NCI-H187 (cell line): ENCODE measurements at regions not wholly inside any gene's neighbourhood (a gene's known extent, or its start where the extent isn't known, plus 50 kb on each side); places are given as distances from the start of the nearest gene placed in this dataset.
"Not testable (repeated sequence)": the region's sequence is repeated elsewhere in the genome, so short reads cannot be mapped to it uniquely, and the experiment has no call there.

Experiments
- DNase-seq, 2 experiments: peaks; one replicate each; lab custom pipeline; 2025; lab: John Stamatoyannopoulos, UW

DNA sequence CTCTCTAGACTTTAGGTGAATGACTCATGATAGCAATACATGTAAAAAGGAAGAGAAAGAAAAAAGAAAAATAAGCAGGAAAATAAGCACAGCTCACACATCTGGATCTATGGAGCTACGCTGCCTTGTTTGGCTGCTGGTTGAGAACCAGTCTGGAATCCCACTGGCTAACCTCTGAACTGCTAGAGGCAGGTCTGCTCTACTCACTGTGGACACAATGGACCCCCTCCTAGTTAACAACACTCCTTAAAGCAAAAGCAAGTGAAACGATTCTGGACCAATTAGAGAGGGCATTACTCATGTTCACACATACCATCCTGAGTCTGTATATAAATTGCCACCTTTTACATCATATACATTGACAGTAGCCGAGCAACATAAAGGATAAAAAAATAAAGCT is 383.2 kb upstream of the FLRT2 start:
- DNase-seq: no peak

DNA sequence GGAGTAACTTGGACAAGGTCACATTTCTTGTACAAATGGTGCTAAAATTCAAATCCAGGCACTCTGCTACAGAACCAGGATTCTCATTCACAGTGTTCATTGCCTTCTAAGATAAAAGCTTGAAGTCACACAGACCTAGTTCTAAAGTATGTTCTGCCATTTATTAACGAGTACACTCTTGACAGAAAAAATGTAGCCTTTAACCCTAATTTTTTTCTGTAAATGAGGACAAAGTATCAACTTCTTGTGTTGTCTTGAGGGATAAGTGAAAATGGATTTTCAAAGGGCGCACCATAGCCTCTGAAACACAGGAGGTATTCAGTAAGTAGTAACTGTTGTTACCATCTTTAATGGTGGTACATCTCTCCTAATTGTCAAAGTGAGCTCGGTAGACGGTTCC is 379.8 kb upstream of the FLRT2 start:
- DNase-seq: no peak

DNA sequence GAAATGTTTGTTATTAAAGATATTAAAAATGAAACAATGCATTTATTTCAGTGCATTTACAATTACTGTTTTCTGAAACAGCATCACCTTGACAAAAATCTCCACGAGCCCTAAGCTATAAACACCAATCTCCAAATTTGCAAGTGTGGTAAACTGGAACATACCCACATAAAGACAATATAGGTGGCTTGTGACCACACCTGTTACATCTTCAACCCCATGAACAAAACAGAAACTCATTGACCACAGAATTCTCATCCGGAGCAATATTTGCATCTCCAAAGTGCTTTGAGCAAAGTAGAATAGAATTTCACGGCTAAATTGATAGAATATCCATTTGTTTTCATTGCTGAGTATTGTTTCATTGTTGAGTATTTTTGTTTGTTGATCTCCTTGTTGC is 375.2 kb upstream of the FLRT2 start:
- no peak for DNase-seq

DNA sequence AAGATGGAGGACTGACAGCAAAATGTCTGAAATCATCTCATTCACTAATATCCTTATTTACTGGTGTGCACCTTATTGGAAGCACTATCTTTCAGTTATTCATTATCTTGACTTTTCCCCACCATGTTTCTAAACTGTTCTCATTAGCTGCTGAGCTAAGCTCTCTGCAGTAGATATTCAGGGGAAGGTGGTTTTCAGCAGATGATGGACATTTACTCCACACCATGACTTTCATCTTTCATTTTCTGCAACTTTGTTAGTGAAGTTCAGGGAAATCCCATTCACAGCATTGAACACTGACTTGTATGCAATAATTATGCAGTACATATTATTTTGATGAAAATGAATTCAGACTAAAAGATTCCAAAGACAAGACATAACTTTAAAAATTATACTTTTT is 373.6 kb upstream of the FLRT2 start:
- DNase-seq: no peak

DNA sequence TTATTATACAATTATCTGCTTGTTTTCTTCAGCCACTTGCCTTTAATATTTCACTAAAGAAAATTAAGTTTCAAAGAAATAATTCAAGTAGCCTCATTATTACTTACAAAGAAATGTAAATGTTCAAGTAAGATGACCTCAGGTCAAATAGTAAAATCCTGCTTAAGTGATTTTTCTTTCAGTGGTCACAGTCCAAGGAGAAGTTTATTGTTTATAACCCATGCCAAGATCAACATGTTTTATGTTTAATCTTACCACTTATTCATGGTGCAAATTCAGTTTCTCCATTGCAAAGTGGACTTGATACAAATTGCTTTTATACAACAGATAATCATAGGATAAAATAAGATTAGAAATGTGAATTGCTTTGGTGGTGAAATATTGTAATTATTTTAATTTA is 370.2 kb upstream of the FLRT2 start:
- DNase-seq: no peak

DNA sequence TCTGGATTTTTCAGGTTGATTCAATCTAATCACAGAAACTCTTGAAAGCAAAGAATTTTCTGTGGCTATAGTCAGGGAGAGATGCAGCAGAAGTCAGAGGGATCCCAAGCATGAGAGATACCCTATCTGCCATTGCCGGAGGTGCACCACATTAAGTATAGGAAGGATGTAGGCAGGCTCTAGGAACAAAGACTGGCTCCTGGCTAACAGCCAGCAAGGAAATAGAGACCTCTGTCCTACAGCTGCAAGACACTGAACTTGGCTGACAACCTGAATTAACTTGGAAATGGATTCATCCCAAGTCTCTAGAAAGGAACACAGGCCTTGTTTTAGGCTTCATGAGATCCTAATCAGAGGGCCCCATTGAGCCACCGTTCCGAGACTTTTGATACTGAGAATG is 364.9 kb upstream of the FLRT2 start:
- DNase-seq: no peak

DNA sequence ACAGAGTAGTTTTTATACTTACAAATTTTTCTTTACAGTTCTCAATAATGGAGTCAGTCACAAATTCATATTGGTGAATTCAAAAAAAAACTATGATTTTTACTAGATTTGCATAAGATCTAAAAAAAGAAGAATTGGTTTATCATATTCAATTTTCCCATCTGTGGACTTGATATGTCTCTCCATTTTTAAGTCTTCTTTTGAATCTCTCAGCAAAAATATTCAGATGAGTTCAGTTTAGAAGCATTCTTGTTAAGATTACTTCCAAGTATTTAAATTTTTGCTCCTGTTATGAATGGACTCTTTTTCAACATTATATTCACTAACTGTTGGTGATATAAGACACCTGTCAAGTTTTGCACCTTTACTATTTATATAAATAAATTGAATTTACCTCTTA is 360.6 kb upstream of the FLRT2 start:
- DNase-seq: no peak

DNA sequence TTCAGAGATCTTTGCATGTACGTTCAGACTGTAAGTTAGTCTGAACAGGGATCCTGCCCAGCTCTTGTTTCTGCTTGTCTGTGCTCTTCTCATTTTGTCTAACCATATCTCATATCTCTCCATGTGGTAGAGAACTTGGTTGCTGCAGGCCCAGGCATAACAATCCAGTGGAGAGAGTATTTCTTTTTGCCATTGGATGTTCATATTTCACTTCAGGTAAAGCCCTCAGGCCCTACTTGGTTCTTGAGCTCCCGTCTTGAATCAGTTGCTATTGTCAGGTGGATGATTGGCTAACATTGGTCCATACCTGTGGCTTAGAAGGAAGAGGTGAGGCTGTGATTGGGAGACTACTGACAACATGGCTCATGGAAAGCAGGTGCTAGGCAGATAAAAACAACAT is 357.7 kb upstream of the FLRT2 start:
- DNase-seq: no peak

DNA sequence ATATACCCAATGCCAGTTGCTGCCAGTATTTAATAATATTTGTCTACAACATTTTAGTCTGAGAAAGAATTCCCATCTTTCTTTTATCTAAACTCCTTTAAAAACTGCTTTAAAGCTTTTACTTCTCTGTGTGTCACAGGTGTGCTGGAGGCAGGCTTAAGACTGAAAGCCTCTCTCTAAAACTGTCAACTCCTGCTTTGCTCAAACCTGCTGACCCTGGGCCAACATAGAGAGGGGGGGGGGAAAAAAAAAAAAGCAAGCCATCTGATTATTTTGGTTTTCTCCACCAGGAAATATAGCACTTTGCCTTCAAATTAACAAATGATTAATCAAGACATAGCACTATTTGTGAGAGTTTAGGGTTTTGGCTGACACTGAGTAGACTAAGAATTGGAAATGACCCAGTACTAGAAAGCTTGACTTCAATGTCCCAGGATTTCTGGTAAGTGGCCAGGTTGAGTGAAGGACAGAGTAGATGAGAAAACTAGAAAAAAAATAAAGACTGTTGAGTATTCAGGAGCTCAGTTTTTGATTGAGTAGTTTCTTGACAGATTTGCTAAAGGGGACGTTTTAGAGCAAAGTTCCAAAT is 357.0 kb upstream of the FLRT2 start:
- no peak for DNase-seq

DNA sequence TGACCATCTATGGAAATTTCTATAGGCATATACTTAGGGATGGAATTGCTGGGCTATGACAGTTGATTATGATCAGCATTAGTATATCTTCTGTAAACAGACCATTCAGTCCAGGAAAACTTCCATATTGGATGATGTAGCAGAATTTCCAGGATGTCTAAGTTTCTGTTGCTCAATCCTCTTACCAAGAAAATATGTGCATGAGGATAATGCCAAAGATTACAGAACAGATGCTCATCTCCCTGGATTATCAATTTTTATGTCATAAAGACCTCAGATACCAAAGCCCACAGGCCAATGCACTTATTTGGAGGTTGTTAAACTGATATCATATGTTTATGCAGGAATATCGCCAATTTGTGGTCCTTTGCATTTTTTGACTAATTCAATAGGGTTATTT is 354.4 kb upstream of the FLRT2 start:
- no peak for DNase-seq

DNA sequence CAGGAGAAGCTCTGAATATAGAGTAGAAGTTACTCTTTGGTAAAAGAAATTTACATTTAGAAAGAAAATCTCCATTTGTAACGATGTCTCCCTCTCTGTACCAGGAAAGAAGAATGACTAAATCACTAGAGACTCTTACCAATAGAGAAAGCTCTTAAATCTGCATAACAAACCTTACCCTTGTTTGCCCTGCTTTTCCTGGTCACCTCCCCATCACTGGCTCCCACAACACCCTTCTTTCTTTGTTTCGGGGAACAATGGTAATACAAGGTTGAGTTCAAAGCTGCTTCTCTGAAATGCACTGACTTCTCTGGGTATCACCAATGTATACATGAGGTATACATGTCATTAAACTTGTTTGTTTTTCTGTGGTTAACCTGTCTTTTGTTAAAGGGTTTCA is 351.1 kb upstream of the FLRT2 start:
- no peak for DNase-seq

DNA sequence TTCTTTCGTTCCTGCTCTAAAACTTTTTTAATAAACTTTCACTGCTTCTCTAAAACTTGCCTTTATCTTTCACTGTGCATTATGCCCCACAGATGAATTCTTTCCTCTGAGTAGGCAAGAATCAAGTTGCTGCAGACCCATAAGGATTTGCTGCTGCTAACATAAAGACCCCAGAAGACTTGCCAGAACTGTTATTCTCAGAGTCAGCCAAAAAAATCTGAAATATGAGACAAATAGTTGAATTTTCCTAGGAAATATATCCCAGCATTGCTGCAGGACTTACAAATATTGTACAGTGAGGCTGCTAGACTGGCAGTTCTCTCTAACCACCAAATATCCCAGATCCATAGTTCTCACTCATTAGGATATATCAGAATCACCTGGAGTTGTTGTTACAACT is 349.1 kb upstream of the FLRT2 start:
- no peak for DNase-seq

DNA sequence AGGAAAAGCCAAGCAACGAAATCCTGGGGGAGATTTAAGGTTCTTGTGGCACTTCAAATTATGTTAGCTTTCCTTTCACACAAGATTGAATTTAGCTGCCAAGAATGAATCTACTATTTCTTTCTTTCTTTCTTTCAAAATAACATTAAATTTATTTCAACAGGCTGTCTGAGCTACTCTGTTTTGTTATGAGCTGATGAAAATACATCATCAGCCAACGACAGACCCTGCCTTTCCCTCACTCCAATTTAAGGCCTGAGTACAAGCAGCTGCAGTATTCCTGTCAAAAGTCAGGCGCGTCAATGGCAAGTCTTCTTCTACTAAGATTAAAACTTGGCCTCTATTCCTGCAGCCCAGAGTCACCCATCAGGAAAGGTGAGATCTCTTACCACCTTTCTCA is 347.7 kb upstream of the FLRT2 start:
- no peak for DNase-seq

DNA sequence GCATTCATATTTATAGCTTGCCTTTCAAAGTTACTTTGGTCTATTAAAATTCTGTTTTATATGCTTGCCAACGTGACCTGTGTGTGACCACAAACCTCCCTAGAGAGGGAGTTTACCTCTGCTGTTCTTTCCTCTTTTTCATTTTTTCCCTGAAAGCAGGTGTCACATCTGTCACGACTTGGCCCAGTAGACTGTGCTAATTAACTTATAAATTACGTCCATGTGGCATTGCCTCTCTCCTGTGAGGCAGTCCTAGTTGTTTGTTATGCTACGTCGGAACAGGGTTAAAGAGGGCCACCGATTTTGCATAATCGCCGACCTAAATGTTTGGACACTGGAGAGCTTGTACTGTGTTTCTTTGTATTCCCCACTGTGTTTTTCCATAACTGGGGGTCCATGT is 343.9 kb upstream of the FLRT2 start:
- no peak for DNase-seq

DNA sequence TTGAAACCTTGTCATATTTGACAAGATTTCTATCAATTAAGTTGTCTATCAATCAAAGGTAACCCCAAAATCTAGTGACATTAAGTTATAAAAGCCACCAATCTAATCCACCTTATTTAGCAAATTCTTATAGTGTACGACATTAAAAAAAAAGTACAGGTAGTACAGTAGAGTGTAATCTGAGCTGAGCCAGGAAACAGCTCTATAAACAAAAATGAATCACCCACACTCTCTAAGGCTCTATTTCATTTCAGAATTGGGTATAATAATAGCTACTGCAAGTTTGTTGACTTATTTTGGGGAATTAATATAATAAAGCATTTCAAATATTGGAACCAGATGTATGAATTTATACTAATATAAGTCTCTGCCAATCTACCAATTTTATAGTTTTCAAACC is 342.4 kb upstream of the FLRT2 start:
- DNase-seq: no peak

DNA sequence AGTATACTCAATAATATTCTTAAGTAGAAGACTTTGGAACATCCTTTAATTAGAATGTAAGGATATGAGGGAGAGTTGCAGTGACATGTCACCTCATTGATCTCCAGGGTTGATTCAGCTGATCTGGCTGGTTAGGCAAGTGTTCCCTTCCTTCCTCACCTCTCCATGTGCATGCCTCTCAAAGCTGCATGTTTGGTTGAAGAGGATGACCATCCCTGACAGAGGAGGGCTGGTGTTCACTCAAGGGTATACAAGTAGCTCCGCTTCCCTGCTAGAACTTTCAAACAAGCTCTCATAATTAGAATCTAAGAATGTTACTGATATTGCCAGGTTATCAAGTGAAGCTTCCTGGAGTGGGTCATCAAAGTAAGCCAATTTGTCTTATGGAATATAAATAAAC is 341.1 kb upstream of the FLRT2 start:
- DNase-seq: no peak

DNA sequence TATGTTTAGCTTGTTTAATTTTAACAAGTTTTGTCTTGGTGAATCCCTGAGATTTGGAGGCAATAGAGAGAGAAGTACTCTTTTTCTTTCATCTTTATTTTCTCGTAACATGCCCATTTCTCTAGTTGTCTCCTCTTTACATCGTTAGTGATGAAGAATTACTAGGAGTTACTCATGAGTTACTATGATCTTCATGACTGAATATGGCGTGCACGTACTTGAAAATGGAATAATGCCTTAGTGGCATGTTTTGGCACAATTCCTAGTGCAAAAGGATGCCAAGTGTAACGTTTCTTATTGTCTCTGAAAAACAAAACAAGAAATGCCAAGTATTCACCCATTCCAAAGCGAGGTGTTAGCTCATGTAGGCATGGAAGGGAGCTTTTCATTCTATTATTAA is 340.7 kb upstream of the FLRT2 start:
- DNase-seq: not testable (repeated sequence)

DNA sequence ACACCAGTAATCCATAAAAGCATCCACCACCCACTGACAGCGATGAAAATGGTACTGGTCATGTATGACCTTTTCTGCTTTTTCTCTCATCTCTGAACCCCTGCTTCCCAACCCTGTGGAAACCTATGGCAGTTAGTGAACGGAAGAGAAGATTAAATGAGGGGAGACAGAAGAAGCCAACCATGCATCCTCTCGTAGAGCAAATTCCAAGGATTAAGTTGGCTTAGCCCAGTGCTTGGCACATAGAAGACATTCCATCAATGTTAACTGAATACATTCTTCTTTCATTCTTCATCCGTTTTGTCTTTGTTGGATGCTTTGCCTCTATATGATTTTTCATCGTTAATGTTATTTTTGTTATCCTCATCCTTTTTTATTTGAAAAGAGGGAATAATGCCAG is 339.7 kb upstream of the FLRT2 start:
- no peak for DNase-seq

DNA sequence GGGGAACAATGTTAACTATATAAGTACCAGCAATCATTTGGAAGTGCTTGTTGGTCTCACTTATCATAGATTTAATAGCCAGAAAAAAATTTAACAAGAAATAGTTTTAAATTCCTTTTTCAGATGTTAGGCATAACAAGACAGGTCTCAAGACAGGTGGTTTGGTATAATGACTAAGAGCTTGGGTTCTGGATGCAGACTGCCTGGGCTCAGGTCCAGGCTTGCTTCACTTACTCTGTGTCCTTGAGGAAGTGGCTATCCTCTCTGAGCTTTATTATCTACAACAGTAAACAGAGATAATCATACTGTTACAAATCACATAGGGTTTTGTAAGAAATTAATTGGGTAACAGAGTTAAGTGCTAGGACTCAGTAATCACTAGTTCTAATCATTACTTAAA is 338.0 kb upstream of the FLRT2 start:
- no peak for DNase-seq

DNA sequence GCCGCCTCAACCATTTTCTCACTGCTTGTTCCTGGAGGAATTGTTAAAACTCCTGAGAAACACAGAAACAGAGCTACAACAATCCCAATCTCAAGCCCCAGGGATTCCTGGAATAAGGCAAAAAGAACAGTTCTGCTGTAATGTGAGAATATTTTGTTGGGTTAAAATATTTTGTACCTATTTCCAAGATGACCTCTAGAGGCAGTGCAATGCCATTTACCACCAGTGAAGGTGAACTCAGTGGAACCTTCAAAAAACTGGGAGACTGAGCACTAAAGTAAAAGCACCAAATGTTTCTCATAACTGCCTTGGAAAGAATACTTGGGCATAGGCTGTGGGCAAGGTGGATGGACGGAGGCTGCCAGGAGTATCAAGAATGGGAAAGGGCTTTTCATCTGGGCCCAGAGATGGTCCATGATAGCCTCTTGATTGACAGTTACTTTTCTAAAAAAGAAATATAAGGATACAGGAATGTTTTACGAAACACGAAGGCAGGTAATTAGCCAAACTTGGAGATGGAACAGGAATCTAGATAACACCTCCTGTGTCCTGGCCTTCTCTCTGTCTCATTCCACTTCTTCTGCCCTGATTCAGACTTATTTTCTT is 334.0 kb upstream of the FLRT2 start:
- DNase-seq: no peak

DNA sequence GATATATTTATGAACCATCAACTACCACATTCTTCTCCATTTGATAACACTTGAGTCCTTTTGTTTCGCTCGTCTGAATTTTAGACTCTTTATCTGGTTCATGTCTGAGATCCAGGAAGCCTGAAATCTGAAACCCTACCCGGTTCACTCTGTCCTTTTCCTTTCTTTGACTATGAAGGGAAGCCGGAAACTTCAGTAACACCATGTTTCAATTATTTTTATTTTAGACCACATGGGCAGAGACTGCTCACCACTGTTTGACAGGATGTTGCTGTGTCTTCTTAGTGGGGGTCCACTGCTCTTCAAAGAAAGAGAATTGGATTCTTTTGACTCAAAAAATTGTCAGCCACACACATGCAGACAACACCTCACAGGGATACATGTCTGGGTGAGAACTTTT is 331.9 kb upstream of the FLRT2 start:
- DNase-seq: no peak

DNA sequence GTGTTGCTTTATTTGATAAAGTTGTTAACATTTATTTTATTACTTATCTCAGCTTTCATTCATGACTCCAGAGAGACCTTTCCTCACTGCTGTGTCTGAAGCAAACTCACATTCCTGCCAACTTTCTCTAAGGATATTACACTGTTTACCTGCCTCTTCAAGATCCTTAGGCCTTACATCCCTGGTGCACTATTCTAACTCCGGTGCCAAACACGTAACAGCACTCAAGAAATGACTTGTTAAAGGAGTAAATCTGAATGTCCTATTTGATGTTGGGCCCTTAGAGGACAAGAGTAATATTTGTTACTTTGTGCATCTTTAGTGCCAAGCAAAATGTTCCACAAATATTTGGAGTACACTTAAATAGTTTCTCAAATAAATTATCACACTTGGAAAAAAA is 324.1 kb upstream of the FLRT2 start:
- DNase-seq: no peak

DNA sequence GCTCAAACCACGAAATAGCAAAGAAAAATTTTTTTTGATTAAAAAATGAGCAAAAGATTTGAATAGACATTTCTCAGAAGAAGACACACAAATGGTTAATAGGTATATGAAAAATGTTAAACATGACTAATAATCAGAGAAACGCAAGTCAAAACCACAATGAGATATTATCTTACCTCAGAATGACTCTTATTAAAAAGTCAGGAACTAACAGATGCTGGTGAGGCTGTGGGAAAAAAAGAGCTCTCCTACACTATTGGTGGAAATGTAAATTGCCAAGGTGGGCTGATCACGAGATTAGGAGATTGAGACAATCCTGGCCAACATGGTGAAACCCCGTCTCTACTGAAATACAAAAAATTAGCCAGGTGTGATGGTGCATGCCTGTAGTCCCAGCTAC is 315.5 kb upstream of the FLRT2 start:
- no peak for DNase-seq

DNA sequence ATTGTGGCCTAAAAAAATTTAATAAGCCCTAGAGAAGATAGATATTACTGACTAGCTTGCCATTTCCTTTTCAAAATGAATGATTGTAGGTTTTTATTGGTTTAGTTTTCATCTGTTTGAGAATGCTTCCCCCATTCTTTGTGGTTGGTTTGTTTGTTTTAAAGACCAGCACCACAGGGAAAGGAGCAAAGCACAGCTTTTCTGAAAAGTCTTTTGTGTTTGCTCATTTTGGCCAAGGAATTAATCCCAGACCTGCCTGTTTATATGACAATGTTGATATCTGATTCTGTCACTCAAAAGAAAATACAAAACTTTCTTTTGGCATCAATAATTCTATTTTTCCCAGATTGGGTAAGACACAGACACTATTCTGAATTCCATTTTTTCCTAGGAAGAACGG is 312.5 kb upstream of the FLRT2 start:
- DNase-seq: no peak

DNA sequence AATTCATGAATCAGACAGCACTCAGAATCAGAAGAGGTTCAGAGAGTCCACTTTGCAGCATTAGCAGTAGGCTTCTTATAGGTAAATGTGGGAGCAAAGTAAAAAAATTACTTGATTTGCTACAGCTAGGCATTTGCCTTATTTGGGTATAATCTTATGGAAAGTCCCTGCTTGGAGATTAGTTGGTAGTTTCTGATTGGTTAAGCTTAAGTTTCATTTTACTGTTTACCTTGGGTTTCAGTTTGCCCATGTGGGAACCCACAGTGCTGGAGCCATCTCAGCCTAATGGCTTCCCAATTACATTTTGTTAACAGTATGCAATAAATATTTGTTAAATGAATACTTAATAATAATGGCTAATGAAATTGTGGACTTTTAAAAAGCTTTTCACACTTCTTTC is 311.0 kb upstream of the FLRT2 start:
- no peak for DNase-seq
